Suprapubic skin (tissue), 3 donors: ENCODE measurements at regions not wholly inside any gene's neighbourhood (a gene's known extent, or its start where the extent isn't known, plus 50 kb on each side); places are given as distances from the start of the nearest gene placed in this dataset.

Experiments used
- CTCF ChIP-seq, 2 donors: fragments of 200-600 bp in 1 of 2; fragments of 450-650 bp in 1 of 2; sonication (generic) in 1 of 2; IDR thresholded peaks; one replicate each; pipeline ENCODE4 v1.5.1; 2016 to 2019; ENCODE audit warnings: antibody characterized with exemption in 2 of 2, mild to moderate bottlenecking in 1 of 2, moderate library complexity in 1 of 2
- POLR2AphosphoS5 ChIP-seq, 3 donors: sonication (generic); formaldehyde crosslinking; IDR thresholded peaks; one replicate each; pipeline ENCODE4 v1.6.1; 2017; ENCODE audit warnings: antibody characterized with exemption in 3 of 3

DNA sequence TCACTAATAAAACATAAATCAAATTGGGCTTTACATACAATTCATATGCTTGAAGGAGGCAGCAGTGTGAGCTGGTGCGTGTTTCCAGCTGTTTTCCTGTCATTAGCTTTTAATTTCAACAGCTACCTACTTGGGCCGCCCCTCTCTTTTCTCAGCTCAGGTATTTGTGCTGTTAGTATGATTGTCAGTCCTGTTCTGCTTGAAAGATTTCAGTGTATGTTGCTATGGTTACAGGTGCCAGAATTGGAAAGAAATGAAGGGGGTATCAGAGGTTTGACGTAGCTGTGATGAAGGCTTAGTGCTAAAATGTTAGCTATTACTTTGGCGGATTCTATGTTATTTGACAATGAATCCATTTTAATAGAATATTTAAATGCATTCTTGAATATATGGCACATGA, 440.3 kb downstream of the ZIC3 start:
- TF ChIP-seq POLR2AphosphoS5 (IDR thresholded peaks at IDR 0.05) (no peak), CTCF (IDR thresholded peaks at IDR 0.05) (no peak)
